ENCODE measurements at regions not wholly inside any gene's neighbourhood (a gene's known extent, or its start where the extent isn't known, plus 50 kb on each side); places are given as distances from the start of the nearest gene placed in this dataset.

- Histone ChIP-seq H3K9ac (ENCODE audit: low read depth, low read length) (no peak overlapping the region), H3K4me3 (ENCODE audit: low read length) (no peak overlapping the region), H3K9me3 (ENCODE audit: insufficient read depth, low read depth, low read length) (no peaks in the 10 kb centered on the region; the same call in 1 of the 2 replicates), H3K27ac (ENCODE audit: low read length) (no peak overlapping the region), H3K27me3 (ENCODE audit: insufficient read depth, low read length) (no peaks in the 10 kb centered on the region), H3K4me1 (ENCODE audit: insufficient read depth, low read length) (peaks cover 13% of the 10 kb centered on the region), H3K36me3 (ENCODE audit: insufficient read depth, low read depth, low read length) (no peaks in the 10 kb centered on the region)
Observed at GRCh38 chr22:49508561-49508960, 319.1 kb downstream of the BRD1 start.

GRCh38 chr22:49507607-49508292, 319.9 kb downstream of the BRD1 start:
- Histone ChIP-seq H3K4me3 (ENCODE audit: low read length) (no peak overlapping the region), H3K36me3 (ENCODE audit: insufficient read depth, low read depth, low read length) (no peaks in the 10 kb centered on the region), H3K4me1 (ENCODE audit: insufficient read depth, low read length) (peaks cover 9% of the 10 kb centered on the region), H3K27me3 (ENCODE audit: insufficient read depth, low read length) (no peaks in the 10 kb centered on the region), H3K9ac (ENCODE audit: low read depth, low read length) (no peak overlapping the region), H3K27ac (ENCODE audit: low read length) (no peak overlapping the region), H3K9me3 (ENCODE audit: insufficient read depth, low read depth, low read length) (no peaks in the 10 kb centered on the region; the same call in 1 of the 2 replicates)

GRCh38 chr22:49506010-49506400, 321.7 kb downstream of the BRD1 start:
- H3K27ac ChIP-seq (ENCODE audit: low read length) = no peak overlapping the region
- H3K36me3 ChIP-seq (ENCODE audit: insufficient read depth, low read depth, low read length) = no peaks in the 10 kb centered on the region
- H3K9ac ChIP-seq (ENCODE audit: low read depth, low read length) = no peak overlapping the region
- H3K9me3 ChIP-seq (ENCODE audit: insufficient read depth, low read depth, low read length) = no peaks in the 10 kb centered on the region; the same call in 1 of the 2 replicates
- H3K4me3 ChIP-seq (ENCODE audit: low read length) = no peak overlapping the region
- H3K27me3 ChIP-seq (ENCODE audit: insufficient read depth, low read length) = no peaks in the 10 kb centered on the region
- H3K4me1 ChIP-seq (ENCODE audit: insufficient read depth, low read length) = no peaks in the 10 kb centered on the region

GRCh38 chr22:49505337-49506009, 322.2 kb downstream of the BRD1 start:
- Histone ChIP-seq H3K9me3 (ENCODE audit: insufficient read depth, low read depth, low read length) (no peaks in the 10 kb centered on the region), H3K36me3 (ENCODE audit: insufficient read depth, low read depth, low read length) (no peaks in the 10 kb centered on the region), H3K4me1 (ENCODE audit: insufficient read depth, low read length) (no peaks in the 10 kb centered on the region), H3K27ac (ENCODE audit: low read length) (no peak overlapping the region), H3K9ac (ENCODE audit: low read depth, low read length) (no peak overlapping the region), H3K27me3 (ENCODE audit: insufficient read depth, low read length) (no peaks in the 10 kb centered on the region), H3K4me3 (ENCODE audit: low read length) (no peak overlapping the region)

GRCh38 chr22:49503896-49504521, 323.7 kb downstream of the BRD1 start:
- Histone ChIP-seq H3K9me3 (ENCODE audit: insufficient read depth, low read depth, low read length) (no peaks in the 10 kb centered on the region), H3K9ac (ENCODE audit: low read depth, low read length) (no peak overlapping the region), H3K27me3 (ENCODE audit: insufficient read depth, low read length) (no peaks in the 10 kb centered on the region), H3K4me3 (ENCODE audit: low read length) (no peak overlapping the region), H3K27ac (ENCODE audit: low read length) (no peak overlapping the region), H3K36me3 (ENCODE audit: insufficient read depth, low read depth, low read length) (no peaks in the 10 kb centered on the region), H3K4me1 (ENCODE audit: insufficient read depth, low read length) (no peaks in the 10 kb centered on the region)

- Histone ChIP-seq H3K4me3 (ENCODE audit: low read length) (no peak overlapping the region), H3K9me3 (ENCODE audit: insufficient read depth, low read depth, low read length) (no peaks in the 10 kb centered on the region), H3K9ac (ENCODE audit: low read depth, low read length) (no peak overlapping the region), H3K27me3 (ENCODE audit: insufficient read depth, low read length) (no peaks in the 10 kb centered on the region), H3K27ac (ENCODE audit: low read length) (no peak overlapping the region), H3K4me1 (ENCODE audit: insufficient read depth, low read length) (no peaks in the 10 kb centered on the region), H3K36me3 (ENCODE audit: insufficient read depth, low read depth, low read length) (no peaks in the 10 kb centered on the region)
Observed at GRCh38 chr22:49503321-49503720, 324.4 kb downstream of the BRD1 start.

GRCh38 chr22:49502126-49502826, 325.4 kb downstream of the BRD1 start:
- Histone ChIP-seq H3K4me3 (ENCODE audit: low read length) (no peak overlapping the region), H3K27ac (ENCODE audit: low read length) (no peak overlapping the region), H3K4me1 (ENCODE audit: insufficient read depth, low read length) (no peaks in the 10 kb centered on the region), H3K9ac (ENCODE audit: low read depth, low read length) (no peak overlapping the region), H3K36me3 (ENCODE audit: insufficient read depth, low read depth, low read length) (no peaks in the 10 kb centered on the region), H3K27me3 (ENCODE audit: insufficient read depth, low read length) (no peaks in the 10 kb centered on the region), H3K9me3 (ENCODE audit: insufficient read depth, low read depth, low read length) (no peaks in the 10 kb centered on the region)

GRCh38 chr22:49500942-49501395, 326.7 kb downstream of the BRD1 start:
- H3K27me3 ChIP-seq (ENCODE audit: insufficient read depth, low read length) = no peaks in the 10 kb centered on the region
- no peak overlapping the region for H3K27ac ChIP-seq (ENCODE audit: low read length)
- H3K4me1 ChIP-seq (ENCODE audit: insufficient read depth, low read length) = no peaks in the 10 kb centered on the region
- no peaks in the 10 kb centered on the region for H3K9me3 ChIP-seq (ENCODE audit: insufficient read depth, low read depth, low read length)
- no peaks in the 10 kb centered on the region for H3K36me3 ChIP-seq (ENCODE audit: insufficient read depth, low read depth, low read length)
- no peak overlapping the region for H3K4me3 ChIP-seq (ENCODE audit: low read length)
- H3K9ac ChIP-seq (ENCODE audit: low read depth, low read length) = no peak overlapping the region

- Histone ChIP-seq H3K9ac (ENCODE audit: low read depth, low read length) (no peak overlapping the region), H3K27ac (ENCODE audit: low read length) (no peak overlapping the region)
Observed at GRCh38 chr22:49500076-49500460, 327.6 kb downstream of the BRD1 start.

GRCh38 chr22:49499433-49500075, 328.1 kb downstream of the BRD1 start:
- no peaks in the 10 kb centered on the region for H3K9me3 ChIP-seq (ENCODE audit: insufficient read depth, low read depth, low read length)
- no peaks in the 10 kb centered on the region for H3K4me1 ChIP-seq (ENCODE audit: insufficient read depth, low read length)
- no peak overlapping the region for H3K9ac ChIP-seq (ENCODE audit: low read depth, low read length)
- no peak overlapping the region for H3K4me3 ChIP-seq (ENCODE audit: low read length)
- no peak overlapping the region for H3K27ac ChIP-seq (ENCODE audit: low read length)
- H3K36me3 ChIP-seq (ENCODE audit: insufficient read depth, low read depth, low read length) = no peaks in the 10 kb centered on the region
- H3K27me3 ChIP-seq (ENCODE audit: insufficient read depth, low read length) = no peaks in the 10 kb centered on the region

More at GRCh38 chr22:49500076-49500460, 327.6 kb downstream of the BRD1 start:
- Histone ChIP-seq H3K4me1 (ENCODE audit: insufficient read depth, low read length) (no peaks in the 10 kb centered on the region), H3K36me3 (ENCODE audit: insufficient read depth, low read depth, low read length) (no peaks in the 10 kb centered on the region), H3K27me3 (ENCODE audit: insufficient read depth, low read length) (no peaks in the 10 kb centered on the region), H3K9me3 (ENCODE audit: insufficient read depth, low read depth, low read length) (no peaks in the 10 kb centered on the region), H3K4me3 (ENCODE audit: low read length) (no peak overlapping the region)

- no peaks in the 10 kb centered on the region for H3K9me3 ChIP-seq (ENCODE audit: insufficient read depth, low read depth, low read length)
- H3K9ac ChIP-seq (ENCODE audit: low read depth, low read length) = no peak overlapping the region
- H3K36me3 ChIP-seq (ENCODE audit: insufficient read depth, low read depth, low read length) = no peaks in the 10 kb centered on the region
- no peak overlapping the region for H3K4me3 ChIP-seq (ENCODE audit: low read length)
- no peaks in the 10 kb centered on the region for H3K27me3 ChIP-seq (ENCODE audit: insufficient read depth, low read length)
- H3K4me1 ChIP-seq (ENCODE audit: insufficient read depth, low read length) = no peaks in the 10 kb centered on the region
- no peak overlapping the region for H3K27ac ChIP-seq (ENCODE audit: low read length)
Observed at GRCh38 chr22:49497266-49497665, 330.4 kb downstream of the BRD1 start.

All from iPS-20b (cell line).